ENCODE measurements at regions not wholly inside any gene's neighbourhood (a gene's known extent, or its start where the extent isn't known, plus 50 kb on each side); places are given as distances from the start of the nearest gene placed in this dataset.
"Not testable (repeated sequence)": the region's sequence is repeated elsewhere in the genome, so short reads cannot be mapped to it uniquely, and the experiment has no call there.

- TF ChIP-seq POLR2A (IDR thresholded peaks at IDR 0.05); CTCF (IDR thresholded peaks at IDR 0.05 in 8 of 11, conservative IDR thresholded peaks at IDR 0.05 in 3 of 11); POLR2AphosphoS5 (IDR thresholded peaks at IDR 0.05): not testable (repeated sequence)
Observed at GRCh38 chr6:28831683-28832082, 92.1 kb downstream of the TRIM27 start.
